ENCODE measurements at regions not wholly inside any gene's neighbourhood (a gene's known extent, or its start where the extent isn't known, plus 50 kb on each side); places are given as distances from the start of the nearest gene placed in this dataset.

GRCh38 chrX:15129412-15129811, 140.5 kb downstream of the ASB9 start:
- no peak overlapping the region for H4K8ac ChIP-seq (replicated peaks; ENCODE audit: insufficient read length, low read depth, low read length)
- no peak overlapping the region for H3K18ac ChIP-seq (ENCODE audit: insufficient read length, low read depth, low read length)
- H2AFZ ChIP-seq (ENCODE audit: low read length): no peak overlapping the region
- no peak overlapping the region for H2BK12ac ChIP-seq (ENCODE audit: insufficient read length, low read depth, low read length)
- no peak overlapping the region for H3K27ac Mint-ChIP-seq
- H3T11ph ChIP-seq (ENCODE audit: low read length): no peak overlapping the region
- no peak overlapping the region for H3K27ac ChIP-seq (ENCODE audit: insufficient read length, low read depth, low read length)
- no peaks in the 10 kb centered on the region for H3K79me1 ChIP-seq (ENCODE audit: insufficient read depth, low read depth, low read length, poor library complexity, severe bottlenecking)
- no peak for DNase-seq
- H3K27me3 Mint-ChIP-seq (ENCODE audit: low read depth): no peaks in the 10 kb centered on the region; the same call in 1 of the 2 replicates
- no peak overlapping the region for H3K14ac ChIP-seq (ENCODE audit: insufficient read depth, low read length)
- H4K20me1 ChIP-seq (ENCODE audit: control insufficient read depth, insufficient read depth, insufficient read length): no peaks in the 10 kb centered on the region
- H3K4me1 Mint-ChIP-seq: no peaks in the 10 kb centered on the region
- H3K36me3 Mint-ChIP-seq (ENCODE audit: insufficient read depth in 1 of 3, low read depth in 3 of 3): no peaks in the 10 kb centered on the region; a peak in 1 of 7 replicates
- no peak overlapping the region for H3K4me3 Mint-ChIP-seq
- no peak overlapping the region for H4K5ac ChIP-seq (ENCODE audit: insufficient read length, low read depth, low read length)
- no peak overlapping the region for H2BK15ac ChIP-seq (ENCODE audit: low read depth, low read length)
- no peaks in the 10 kb centered on the region for H3K79me2 ChIP-seq (ENCODE audit: insufficient read depth, low read length)
- TF ChIP-seq, protein P1, sequence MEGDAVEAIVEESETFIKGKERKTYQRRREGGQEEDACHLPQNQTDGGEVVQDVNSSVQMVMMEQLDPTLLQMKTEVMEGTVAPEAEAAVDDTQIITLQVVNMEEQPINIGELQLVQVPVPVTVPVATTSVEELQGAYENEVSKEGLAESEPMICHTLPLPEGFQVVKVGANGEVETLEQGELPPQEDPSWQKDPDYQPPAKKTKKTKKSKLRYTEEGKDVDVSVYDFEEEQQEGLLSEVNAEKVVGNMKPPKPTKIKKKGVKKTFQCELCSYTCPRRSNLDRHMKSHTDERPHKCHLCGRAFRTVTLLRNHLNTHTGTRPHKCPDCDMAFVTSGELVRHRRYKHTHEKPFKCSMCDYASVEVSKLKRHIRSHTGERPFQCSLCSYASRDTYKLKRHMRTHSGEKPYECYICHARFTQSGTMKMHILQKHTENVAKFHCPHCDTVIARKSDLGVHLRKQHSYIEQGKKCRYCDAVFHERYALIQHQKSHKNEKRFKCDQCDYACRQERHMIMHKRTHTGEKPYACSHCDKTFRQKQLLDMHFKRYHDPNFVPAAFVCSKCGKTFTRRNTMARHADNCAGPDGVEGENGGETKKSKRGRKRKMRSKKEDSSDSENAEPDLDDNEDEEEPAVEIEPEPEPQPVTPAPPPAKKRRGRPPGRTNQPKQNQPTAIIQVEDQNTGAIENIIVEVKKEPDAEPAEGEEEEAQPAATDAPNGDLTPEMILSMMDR (conservative IDR thresholded peaks at IDR 0.05): no peak
- no peak overlapping the region for H2BK5ac ChIP-seq (ENCODE audit: insufficient read length, low read length)
- no peaks in the 10 kb centered on the region for H3K9me3 ChIP-seq (ENCODE audit: control insufficient read depth, low read depth, low read length)
- no peak overlapping the region for H3K23ac ChIP-seq (ENCODE audit: insufficient read length, low read depth, low read length)
- no peak overlapping the region for H2BK120ac ChIP-seq (ENCODE audit: low read depth, low read length, poor library complexity, severe bottlenecking)
- no peaks in the 10 kb centered on the region for H3K27me3 ChIP-seq (ENCODE audit: insufficient read depth, low read length)
- no peak overlapping the region for H2AK5ac ChIP-seq (ENCODE audit: insufficient read length, low read length)
- H3K4me2 ChIP-seq (ENCODE audit: insufficient read depth, insufficient read length, low read length): no peak overlapping the region
- no peak overlapping the region for H3K56ac ChIP-seq (ENCODE audit: insufficient read length, low read depth, low read length)
- H3K9me3 Mint-ChIP-seq: peaks cover 50 to 51% of the 10 kb centered on the region in 2 experiments
- H3K23me2 ChIP-seq (ENCODE audit: insufficient read length, low read depth, low read length, poor library complexity, severe bottlenecking): no peaks in the 10 kb centered on the region
- H3K4ac ChIP-seq (ENCODE audit: low read depth, low read length): no peak overlapping the region
- no peak overlapping the region for H2BK20ac ChIP-seq (ENCODE audit: low read depth, low read length, poor library complexity, severe bottlenecking)
- no peak overlapping the region for H4K91ac ChIP-seq (ENCODE audit: insufficient read length, low read depth, low read length)
- no peaks in the 10 kb centered on the region; the same call in 1 of the 2 replicates for H3K4me1 ChIP-seq (ENCODE audit: insufficient read depth, low read length)
- no peak overlapping the region for H3K9ac ChIP-seq (ENCODE audit: extremely low read depth, insufficient read length, low read length)
